ENCODE measurements at regions not wholly inside any gene's neighbourhood (a gene's known extent, or its start where the extent isn't known, plus 50 kb on each side); places are given as distances from the start of the nearest gene placed in this dataset.

DNA sequence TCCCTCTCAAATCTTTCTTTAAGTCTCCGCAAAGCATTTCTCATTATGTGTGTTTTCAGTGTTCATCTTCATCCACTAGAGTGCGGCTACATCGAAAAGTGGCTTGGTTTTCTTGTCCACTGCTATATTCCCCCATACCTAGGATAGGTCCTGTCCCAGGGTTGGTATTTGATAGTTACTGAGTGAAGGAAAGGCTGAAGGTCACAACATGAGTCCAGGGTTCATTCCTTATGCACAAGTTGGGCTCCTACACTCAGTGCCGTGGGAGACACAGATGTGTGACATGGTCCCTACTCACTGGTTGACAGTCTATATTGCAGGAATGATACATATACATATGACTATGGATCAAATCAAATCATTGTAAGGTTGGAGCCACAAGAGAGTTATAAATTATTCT lies 55.4 kb upstream of the RELL1 start:
- intact Hi-C loops (cut with DNase I), result no loop called here
- Histone ChIP-seq H3K9ac (ENCODE audit: low read depth in 2 of 2, low read length in 2 of 2) (no peak overlapping the region), H3K27ac (no peak overlapping the region), H3K36me3 (no peaks in the 10 kb centered on the region), H3K4me1 (no peaks in the 10 kb centered on the region), H3K27me3 (no peaks in the 10 kb centered on the region), H3K9me3 (no peaks in the 10 kb centered on the region), H3K4me3 (no peak overlapping the region)
- TF ChIP-seq, protein P1, sequence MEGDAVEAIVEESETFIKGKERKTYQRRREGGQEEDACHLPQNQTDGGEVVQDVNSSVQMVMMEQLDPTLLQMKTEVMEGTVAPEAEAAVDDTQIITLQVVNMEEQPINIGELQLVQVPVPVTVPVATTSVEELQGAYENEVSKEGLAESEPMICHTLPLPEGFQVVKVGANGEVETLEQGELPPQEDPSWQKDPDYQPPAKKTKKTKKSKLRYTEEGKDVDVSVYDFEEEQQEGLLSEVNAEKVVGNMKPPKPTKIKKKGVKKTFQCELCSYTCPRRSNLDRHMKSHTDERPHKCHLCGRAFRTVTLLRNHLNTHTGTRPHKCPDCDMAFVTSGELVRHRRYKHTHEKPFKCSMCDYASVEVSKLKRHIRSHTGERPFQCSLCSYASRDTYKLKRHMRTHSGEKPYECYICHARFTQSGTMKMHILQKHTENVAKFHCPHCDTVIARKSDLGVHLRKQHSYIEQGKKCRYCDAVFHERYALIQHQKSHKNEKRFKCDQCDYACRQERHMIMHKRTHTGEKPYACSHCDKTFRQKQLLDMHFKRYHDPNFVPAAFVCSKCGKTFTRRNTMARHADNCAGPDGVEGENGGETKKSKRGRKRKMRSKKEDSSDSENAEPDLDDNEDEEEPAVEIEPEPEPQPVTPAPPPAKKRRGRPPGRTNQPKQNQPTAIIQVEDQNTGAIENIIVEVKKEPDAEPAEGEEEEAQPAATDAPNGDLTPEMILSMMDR (IDR thresholded peaks at IDR 0.05), result no peak
- no peak for DNase-seq

GRCh38 chr4:37740546-37740945 lies 54.4 kb upstream of the RELL1 start:
- intact Hi-C loops (cut with DNase I), result no loop called here
- TF ChIP-seq, protein P1 (IDR thresholded peaks at IDR 0.05), result no peak

GRCh38 chr4:37737466-37737865 lies 51.3 kb upstream of the RELL1 start:
- intact Hi-C loops (cut with DNase I), result no loop called here
- Histone ChIP-seq H3K4me3 (no peak overlapping the region), H3K9me3 (no peaks in the 10 kb centered on the region), H3K4me1 (no peaks in the 10 kb centered on the region), H3K27ac (no peak overlapping the region), H3K36me3 (no peaks in the 10 kb centered on the region), H3K27me3 (no peaks in the 10 kb centered on the region), H3K9ac (ENCODE audit: low read depth in 2 of 2, low read length in 2 of 2) (no peak overlapping the region)
- no peak for DNase-seq
- TF ChIP-seq, protein P1 (IDR thresholded peaks at IDR 0.05), result no peak

More at GRCh38 chr4:37740546-37740945, 54.4 kb upstream of the RELL1 start:
- H3K9ac ChIP-seq (ENCODE audit: low read depth in 2 of 2, low read length in 2 of 2), result no peak overlapping the region
- H3K27ac ChIP-seq, result no peak overlapping the region
- DNase-seq, result no peak
- H3K9me3 ChIP-seq, result no peaks in the 10 kb centered on the region
- no peak overlapping the region for H3K4me3 ChIP-seq
- H3K4me1 ChIP-seq, result no peaks in the 10 kb centered on the region
- H3K27me3 ChIP-seq, result no peaks in the 10 kb centered on the region
- no peaks in the 10 kb centered on the region for H3K36me3 ChIP-seq

All from colonic mucosa (tissue), 4 donors.